ENCODE measurements at regions not wholly inside any gene's neighbourhood (a gene's known extent, or its start where the extent isn't known, plus 50 kb on each side); places are given as distances from the start of the nearest gene placed in this dataset.

GRCh38 chr10:128855618-128856428 is 611.2 kb upstream of the MGMT start:
- TF ChIP-seq CTCF (IDR thresholded peaks at IDR 0.05; ENCODE audit: insufficient read depth, low read length, poor library complexity, severe bottlenecking): no peak
- no peaks in the 10 kb centered on the region for H3K36me3 ChIP-seq (ENCODE audit: control insufficient read depth, insufficient read depth, low read length)

GRCh38 chr10:128859738-128860386 is 607.2 kb upstream of the MGMT start:
- DNase-seq (ENCODE audit: extremely low read depth, insufficient read length): no peak
- no peaks in the 10 kb centered on the region; the same call in 1 of the 2 replicates for H3K27me3 ChIP-seq (replicated peaks; ENCODE audit: control insufficient read depth, insufficient read depth, low read length)
- no peak overlapping the region for H3K4me3 ChIP-seq (replicated peaks; ENCODE audit: low read depth, low read length)
- H3K36me3 ChIP-seq (ENCODE audit: control insufficient read depth, insufficient read depth, low read length): no peaks in the 10 kb centered on the region
- peak; percentile 40 for TF ChIP-seq CTCF (IDR thresholded peaks at IDR 0.05; ENCODE audit: insufficient read depth, low read length, poor library complexity, severe bottlenecking)

More at GRCh38 chr10:128855618-128856428, 611.2 kb upstream of the MGMT start:
- DNase-seq (ENCODE audit: extremely low read depth, insufficient read length): no peak
- no peaks in the 10 kb centered on the region; the same call in 1 of the 2 replicates for H3K27me3 ChIP-seq (replicated peaks; ENCODE audit: control insufficient read depth, insufficient read depth, low read length)
- H3K4me3 ChIP-seq (replicated peaks; ENCODE audit: low read depth, low read length): no peak overlapping the region

GRCh38 chr10:128860574-128860973 is 606.5 kb upstream of the MGMT start:
- no peak for DNase-seq (ENCODE audit: extremely low read depth, insufficient read length)
- Histone ChIP-seq H3K4me3 (replicated peaks; ENCODE audit: low read depth, low read length) (no peak overlapping the region), H3K27me3 (replicated peaks; ENCODE audit: control insufficient read depth, insufficient read depth, low read length) (no peaks in the 10 kb centered on the region; the same call in 1 of the 2 replicates), H3K36me3 (ENCODE audit: control insufficient read depth, insufficient read depth, low read length) (no peaks in the 10 kb centered on the region)
- no peak for TF ChIP-seq CTCF (IDR thresholded peaks at IDR 0.05; ENCODE audit: insufficient read depth, low read length, poor library complexity, severe bottlenecking)

GRCh38 chr10:128861018-128861901 is 605.8 kb upstream of the MGMT start:
- no peak for TF ChIP-seq CTCF (IDR thresholded peaks at IDR 0.05; ENCODE audit: insufficient read depth, low read length, poor library complexity, severe bottlenecking)
- Histone ChIP-seq H3K4me3 (replicated peaks; ENCODE audit: low read depth, low read length) (no peak overlapping the region), H3K36me3 (ENCODE audit: control insufficient read depth, insufficient read depth, low read length) (no peaks in the 10 kb centered on the region), H3K27me3 (replicated peaks; ENCODE audit: control insufficient read depth, insufficient read depth, low read length) (no peaks in the 10 kb centered on the region)
- DNase-seq (ENCODE audit: extremely low read depth, insufficient read length): no peak

- no peak for DNase-seq (ENCODE audit: extremely low read depth, insufficient read length)
- TF ChIP-seq CTCF (IDR thresholded peaks at IDR 0.05; ENCODE audit: insufficient read depth, low read length, poor library complexity, severe bottlenecking): no peak
- Histone ChIP-seq H3K27me3 (replicated peaks; ENCODE audit: control insufficient read depth, insufficient read depth, low read length) (no peaks in the 10 kb centered on the region), H3K4me3 (replicated peaks; ENCODE audit: low read depth, low read length) (no peak overlapping the region), H3K36me3 (ENCODE audit: control insufficient read depth, insufficient read depth, low read length) (no peaks in the 10 kb centered on the region)
These were observed 603.6 kb upstream of the MGMT start for GRCh38 chr10:128863411-128863810.

Data from GM06990 (cell line).